Left hindlimb (tissue), 1 donor: ENCODE measurements at regions not wholly inside any gene's neighbourhood (a gene's known extent, or its start where the extent isn't known, plus 50 kb on each side); places are given as distances from the start of the nearest gene placed in this dataset.

Experiments used
- DNase-seq: peaks from one replicate; pipeline ENCODE4 v3.0.0-alpha.2; 2018

DNA sequence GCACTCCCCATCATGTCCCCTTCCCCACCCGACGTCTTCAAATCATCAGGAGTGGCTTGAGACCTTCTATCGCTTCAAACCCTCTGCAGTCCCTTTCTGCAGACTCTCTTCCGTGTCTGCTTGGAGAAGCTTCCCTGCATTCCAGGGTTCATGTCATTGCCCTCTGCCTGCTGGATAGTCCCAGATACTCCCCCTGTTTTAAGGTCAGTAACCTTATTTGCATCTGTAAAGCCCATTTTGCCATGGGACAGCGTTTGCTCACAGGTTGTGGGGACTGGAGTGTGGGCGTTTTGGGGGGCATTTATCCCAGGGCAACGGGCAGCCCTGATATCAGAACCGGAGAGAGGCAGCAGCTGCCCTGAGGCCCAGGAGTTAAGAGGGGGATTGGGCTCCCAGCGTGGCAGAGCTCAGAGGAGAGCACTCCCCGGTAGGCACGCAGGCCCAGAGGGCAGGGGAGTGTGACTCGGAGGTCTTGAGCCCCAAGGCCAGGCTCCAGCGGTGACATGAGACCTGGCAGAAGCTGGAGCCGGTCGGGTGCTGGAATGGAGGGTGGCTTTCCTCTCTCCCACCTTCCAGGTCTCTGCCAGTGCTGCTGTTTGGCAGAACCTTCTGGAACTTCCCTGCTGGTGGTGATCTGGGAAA lies 73.8 kb downstream of the RTP5 start:
- DNase-seq = no peak

DNA sequence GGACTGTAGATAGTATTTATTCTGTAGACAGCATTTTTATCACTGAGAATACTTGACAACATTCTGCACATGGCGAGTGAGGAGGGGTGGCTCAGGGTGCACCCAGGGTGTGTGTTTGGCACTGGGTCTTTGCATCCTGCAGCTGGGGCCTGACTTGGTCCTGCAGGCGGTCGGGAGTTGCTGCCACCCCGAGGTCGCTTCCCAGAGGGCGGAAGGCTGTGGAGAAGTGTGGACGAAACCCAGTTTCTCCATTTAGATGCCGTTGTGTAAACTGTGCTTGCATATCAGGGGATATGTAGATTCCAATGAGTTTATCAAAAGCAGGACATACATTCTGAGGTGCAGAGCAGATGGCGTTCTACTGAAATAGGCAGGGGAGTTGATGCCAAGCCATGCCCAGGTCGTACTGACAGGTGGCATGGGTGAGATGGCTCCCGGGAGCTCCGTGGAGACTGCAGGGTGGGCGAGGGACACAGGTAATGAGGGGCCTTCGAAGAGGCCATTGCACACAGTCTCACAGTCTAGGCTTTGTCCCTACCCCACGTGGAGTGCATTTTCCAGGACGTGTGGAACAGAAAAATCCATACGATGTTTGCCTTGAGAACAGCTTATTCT lies 74.5 kb downstream of the RTP5 start:
- no peak for DNase-seq

DNA sequence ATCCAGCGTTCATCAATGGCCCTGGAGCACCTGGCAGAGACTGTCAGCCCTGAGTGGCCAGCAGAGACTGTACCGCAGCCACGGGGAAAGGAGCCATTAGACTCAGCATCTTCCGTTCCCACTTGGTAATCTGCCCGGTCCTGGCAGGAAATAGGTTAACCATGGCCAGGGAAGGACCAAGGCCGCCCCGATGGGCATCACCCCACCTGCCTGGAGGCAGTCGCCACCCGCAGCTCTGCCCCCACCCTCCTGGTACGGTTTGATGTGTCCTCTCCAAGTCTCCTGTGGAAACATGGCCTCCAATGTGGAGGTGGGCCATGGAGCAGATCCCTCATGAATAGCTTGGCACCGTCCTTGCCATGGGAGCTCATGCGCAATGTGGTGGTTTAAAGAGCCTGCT lies 75.3 kb downstream of the RTP5 start:
- no peak for DNase-seq

DNA sequence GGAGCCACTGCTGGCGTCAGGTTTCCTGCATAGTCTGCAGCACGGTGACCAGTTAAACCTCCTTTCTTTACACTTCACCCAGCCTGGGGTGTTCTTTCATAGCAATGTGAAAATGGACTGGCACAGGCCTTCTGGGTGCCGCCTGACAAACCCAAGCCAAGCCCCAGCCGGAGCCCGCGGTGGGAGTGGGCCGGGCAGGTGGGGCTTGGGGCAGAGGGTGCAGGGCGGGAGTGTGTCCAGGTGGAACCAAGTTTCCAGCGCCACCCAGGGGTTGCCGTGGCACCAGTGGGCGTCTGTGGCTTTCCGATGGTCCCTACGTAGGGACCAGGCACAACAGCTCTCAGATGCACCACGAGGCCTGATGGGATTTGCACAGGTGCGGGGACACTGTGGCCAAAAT lies 75.8 kb downstream of the RTP5 start:
- DNase-seq = no peak

DNA sequence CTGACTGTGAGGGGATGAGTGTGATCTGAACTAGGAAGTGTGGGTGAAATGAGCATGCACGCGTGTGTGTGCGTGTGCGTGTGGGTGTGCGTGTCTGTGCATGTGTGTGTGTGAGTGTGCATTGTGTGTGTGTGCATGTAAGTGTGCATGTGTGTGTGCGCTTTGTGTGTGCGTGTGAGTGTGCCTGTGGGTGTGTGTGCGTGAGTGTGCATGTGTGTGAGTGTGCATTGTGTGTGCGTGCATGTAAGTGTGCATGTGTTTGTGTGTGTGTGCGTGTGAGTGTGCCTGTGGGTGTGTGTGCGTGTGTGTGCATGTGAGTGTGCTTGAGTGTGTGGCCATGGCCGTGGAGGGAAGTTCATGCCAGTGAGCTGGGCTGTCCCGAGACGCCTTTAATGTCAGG lies 76.3 kb downstream of the RTP5 start:
- no peak for DNase-seq

DNA sequence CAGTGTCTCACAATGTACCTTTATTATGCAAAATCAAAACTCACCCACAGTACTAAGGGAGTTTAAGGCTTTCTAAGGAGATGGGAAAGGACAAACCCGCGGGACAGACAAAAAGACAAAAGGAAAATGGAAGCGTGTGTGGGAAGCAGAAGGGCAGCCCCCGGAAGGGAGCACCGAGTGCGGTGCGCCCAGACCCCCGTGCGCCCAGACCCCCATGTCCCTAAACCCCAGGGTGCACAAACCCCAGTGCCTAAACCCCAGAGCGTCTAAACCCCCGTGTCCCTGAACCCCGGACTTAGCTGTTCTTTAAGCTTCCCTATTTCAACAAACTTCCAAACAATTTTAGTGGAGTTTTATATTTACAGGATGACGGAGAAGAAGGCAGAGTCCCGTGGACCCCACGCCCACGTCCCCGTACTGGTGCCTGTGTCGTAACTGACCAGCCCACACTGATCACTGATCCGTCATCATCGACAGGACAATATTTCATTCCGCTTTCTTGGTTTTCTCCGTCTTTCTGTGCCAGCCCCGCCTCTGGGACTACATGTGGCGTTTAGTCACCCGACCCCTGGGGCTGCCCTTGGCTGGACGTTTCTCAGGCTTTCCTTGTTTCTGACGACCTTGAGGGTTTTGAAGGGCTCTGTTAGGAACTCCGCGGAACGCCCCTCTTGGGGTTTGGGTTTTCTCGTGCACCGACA lies 76.9 kb downstream of the RTP5 start:
- DNase-seq = no peak

DNA sequence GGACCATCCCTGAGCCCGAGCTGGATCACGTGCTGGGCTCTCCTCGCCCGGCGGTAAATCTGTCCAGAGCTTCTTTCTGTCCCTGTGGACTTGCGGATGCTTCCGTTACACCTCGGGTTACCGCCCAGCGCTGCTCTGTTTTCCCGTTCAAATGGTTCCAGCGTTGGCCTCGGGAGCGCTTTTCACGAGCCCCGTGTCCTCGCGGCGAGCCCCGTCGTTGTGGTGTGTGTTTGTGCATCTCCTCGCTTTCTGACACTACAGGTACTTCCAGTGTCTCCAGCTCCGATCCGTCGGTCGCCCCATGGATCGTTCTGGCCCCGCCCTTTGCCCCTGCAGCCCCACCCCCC lies 77.4 kb downstream of the RTP5 start:
- DNase-seq = no peak

DNA sequence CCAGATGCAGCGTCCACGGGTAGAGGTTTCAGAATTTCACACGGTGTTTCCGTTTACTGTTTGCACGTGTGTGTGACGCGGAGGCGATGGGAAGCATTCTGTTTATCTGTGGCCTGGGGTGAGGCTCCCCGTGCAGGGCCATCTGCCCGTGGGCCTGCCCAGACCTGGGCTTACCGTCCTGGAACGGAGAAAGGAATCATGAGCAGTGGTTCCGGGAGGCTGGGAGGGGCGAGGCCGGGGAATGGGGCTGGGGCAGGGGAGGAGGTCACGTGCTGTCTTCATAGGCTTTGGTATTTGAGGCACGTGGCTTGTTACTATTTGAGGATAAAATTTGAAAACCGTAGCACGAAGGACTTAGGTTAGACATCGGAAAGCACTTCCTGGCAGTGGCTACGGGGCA lies 77.9 kb downstream of the RTP5 start:
- no peak for DNase-seq

DNA sequence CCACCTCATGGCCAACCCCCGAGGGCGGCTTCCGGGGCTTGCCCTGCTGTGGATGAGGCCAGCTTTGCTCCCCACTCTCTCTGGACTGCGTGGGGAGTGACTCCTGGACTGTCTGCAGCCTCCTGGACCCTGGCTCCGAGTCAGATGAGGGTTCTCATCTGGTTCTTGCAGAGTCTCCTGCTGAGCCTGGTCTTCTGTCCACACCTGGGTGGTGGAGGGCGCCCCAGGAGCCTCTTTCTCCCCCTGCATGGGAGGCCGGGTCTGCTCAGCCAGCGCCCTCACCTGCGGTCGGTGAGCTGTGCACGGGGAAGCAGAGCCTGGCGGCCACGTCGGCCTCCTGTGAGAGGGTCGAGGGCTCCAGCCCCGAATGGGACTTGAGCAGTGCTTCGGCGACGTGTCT lies 78.3 kb downstream of the RTP5 start:
- no peak for DNase-seq

DNA sequence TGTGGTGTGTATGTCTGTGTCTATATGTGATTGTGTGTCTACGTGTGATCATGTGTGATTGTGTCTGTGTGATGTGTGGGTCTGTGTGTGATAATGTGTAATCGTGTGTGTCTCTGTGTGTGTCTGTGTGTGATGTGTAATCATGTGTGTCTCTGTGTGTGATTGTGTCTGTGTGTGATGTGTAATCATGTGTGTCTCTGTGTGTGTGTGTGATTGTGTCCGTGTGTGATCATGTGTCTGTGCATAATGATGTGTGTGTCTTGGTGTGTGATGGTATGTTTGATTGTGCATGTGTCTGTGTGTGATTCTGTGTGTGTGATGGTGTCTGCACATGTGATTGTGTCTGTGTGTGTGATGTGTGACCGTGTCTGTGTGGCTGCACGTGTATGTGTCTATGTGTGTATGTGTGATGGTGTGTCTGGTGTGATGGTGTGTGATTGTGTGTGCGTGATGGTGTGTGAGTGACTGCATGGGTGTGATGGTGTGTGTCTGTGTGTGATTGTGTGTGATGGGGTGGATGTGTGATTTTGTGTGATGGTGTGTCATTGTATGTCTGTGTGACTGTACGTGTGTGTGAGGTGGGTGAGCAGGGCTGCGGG lies 78.9 kb downstream of the RTP5 start:
- DNase-seq = no peak

DNA sequence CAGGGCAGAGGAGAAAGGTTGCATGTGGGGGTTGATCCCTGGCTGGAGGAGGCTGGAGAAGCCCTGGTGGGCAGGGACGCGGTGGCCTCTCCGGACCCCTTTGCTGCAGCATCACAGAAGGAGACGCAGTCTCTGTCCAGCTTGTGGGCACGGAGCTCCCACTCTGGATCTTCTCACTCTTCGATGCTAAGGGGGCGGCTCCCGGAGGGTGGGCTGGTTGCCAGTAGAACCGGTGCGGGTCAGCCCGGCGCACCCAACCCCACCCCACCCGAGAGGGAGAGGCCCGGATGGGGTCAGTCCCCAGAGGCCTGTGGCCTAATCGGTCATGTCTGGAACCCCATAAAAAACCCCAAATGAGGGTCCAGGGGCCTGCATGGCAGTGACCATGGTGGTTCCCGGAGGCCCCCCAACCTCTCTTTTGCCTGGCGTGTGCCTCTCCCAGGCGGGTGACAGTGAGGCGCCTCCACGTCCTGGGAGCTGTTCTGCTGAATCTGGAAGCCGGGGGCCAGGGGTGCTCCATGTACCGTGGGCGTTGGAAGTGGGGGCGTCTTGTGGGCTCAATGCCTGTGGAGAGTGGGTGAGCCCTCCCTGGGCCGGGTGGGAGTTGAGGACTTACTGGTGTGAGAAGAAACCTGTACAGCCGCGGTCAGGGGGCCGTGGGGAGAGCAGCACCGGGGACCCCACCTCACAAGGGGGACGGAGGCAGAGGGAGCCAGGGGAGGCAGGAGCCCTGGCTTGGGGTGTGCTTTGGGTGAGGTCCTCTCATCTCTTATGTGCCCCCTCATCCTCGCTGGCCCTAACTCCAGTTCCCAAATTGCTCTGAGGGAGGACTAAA lies 79.6 kb downstream of the RTP5 start:
- DNase-seq = no peak

DNA sequence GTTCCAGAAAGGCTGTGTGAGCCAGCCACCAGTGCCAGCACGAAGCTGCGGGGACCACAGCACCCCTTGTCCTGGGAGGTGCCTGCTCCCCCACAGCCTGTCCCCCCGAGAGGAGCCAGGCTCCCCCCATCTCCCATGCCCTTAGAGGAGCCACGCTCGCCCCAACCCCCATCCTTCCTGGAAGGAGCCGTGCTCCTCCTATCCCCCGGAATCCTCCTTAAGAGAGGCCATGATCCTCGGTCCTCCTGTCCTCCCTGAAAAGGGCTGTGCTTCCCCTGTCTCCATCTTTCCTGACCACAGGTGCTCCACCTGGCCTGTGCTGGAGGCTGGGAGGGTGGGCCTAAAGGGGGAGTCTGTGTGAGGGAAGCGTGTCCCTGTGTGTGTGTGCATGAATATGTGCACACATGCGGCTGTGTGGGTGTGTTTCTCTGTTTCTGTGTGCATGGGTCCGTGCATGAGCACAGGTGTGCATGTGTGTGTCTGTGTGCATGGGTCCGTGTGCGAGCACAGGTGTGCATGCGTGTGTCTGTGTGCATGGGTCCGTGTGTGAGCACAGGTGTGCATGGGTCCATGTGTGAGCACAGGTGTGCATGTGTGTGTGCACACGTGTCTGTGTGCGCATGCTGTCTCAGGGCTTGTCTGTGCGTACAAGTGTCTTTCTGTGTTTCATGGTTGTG lies 80.3 kb downstream of the RTP5 start:
- DNase-seq = no peak

DNA sequence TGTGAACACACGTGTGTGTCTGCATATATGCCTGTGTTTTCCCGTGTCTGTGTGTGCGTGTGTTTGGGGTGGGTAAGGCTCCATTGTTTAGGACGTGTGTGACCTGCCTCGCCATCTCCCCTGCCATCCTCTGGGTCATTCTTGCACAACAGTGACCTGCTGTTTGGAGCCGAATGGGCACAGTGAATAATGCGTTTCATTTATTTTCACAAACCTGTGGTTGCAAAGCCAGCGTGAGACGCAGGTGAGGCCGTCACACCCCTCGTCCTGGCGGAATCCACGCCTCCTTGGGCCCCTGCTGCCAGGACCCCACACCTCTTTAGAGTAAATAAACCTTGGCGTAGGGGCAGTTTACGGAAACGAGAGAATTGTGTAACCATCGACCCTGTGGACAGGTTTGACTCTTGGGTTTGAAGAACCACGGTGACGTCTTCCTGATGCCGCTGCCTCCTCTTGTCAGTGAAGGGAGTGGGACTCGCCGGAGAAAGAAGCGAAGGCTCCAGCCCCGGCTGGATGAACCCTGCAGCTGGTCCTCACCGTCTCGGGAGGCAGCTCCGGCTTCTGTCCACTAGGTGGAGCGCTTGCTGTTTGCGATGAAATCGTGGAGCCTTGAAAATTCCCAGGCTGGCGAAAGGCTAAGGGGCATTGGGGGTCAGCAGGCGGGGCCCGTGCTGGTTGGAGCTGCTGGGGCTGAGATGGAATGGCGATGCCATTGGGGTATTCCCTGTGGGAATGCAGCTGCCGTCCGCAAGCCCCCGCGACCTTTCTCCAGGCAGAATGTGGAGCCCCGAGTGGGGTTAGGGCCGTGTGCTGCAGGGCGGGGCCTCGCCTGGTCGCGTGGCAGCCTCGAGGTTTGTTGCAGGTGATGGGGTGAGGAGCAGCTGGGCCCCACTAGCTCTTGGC lies 81.1 kb downstream of the RTP5 start:
- peak; percentile 70 for DNase-seq

DNA sequence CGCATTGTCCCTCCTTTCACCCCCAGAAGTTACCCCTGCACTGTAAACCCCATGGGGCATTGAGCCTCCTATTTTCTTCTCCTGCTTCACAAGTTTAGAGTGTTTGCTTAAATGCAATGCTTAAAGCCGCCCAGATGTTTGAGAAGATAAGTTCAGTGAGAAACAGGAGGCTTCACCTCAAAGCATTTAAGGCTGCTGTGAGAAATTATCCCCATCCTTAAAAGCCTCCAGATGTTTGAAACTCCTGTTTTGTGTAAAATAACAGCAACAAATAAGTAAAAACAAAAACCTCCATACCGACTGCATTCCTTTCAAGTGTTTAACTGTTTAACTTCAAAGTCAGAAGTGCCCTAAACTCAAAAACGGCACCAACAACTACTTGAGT lies 81.8 kb downstream of the RTP5 start:
- DNase-seq = no peak

DNA sequence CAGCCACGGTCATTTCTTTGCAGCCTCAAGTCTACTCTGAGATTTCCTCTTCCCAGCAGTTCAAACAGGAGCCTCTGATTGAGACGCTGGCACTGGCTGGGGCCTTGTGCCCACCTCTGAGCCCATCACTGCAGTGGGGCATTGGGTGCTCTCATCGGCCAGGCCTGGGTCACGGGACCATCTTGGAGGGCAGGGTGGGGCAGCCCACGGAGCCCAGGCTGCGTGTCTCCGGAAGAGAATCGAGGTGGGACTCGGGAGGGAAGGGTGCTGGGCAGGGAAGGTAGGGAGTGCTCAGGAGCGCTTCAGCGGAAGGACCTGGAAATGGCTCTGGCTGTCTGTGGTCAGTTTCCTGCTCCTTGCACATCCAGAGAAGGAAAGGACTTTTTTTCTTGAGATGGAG lies 82.4 kb downstream of the RTP5 start:
- DNase-seq = no peak

DNA sequence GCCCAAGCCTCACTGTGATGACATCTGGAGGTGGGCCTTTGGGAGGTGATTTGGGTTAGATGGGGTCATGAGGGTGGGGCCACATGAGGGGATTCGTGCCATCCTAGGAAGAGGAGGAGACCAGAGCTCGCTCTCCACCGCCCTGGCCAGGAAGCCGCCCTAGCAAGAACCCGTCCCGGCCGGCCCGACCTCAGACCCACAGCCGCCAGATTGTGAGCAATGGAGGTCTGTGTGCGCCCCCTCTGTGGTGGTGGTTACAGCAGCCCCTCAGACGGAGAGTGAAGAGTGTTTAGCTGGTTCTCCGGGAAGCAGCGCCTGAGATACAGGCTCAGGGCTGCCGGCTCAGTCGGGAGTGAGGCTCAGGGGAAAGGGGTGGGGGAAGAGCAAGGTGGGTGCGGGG lies 83.3 kb downstream of the RTP5 start:
- DNase-seq = no peak

DNA sequence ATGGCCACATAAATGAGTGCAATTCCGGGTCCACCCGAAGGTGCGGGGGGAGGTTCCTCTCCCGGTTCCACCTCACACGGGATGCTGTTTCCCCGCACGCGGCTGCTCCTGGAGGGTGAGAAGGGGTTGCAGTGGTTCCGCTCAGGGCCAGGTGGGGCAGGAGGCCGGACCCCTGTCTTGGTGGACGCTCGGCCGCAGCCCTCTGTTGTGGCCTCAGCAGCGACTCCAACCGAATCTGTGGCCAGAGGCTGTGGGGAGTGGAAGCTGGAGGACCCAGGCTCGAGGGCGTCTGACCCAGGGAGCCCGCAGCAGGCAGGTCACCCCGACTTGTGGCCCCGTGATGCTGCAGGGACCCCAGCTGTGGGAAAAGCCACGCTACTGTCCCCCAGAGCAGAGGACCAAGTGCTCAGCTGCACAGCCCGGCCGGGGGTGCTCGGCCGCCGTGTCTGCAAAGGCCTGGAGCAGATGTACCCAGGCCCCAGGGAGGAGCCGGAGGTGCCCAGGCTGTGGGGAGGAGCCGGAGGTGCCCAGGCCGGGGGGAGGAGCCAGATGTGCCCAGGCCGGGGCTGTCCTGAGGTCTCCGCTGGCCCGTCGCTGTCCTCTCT lies 83.9 kb downstream of the RTP5 start:
- DNase-seq = no peak

DNA sequence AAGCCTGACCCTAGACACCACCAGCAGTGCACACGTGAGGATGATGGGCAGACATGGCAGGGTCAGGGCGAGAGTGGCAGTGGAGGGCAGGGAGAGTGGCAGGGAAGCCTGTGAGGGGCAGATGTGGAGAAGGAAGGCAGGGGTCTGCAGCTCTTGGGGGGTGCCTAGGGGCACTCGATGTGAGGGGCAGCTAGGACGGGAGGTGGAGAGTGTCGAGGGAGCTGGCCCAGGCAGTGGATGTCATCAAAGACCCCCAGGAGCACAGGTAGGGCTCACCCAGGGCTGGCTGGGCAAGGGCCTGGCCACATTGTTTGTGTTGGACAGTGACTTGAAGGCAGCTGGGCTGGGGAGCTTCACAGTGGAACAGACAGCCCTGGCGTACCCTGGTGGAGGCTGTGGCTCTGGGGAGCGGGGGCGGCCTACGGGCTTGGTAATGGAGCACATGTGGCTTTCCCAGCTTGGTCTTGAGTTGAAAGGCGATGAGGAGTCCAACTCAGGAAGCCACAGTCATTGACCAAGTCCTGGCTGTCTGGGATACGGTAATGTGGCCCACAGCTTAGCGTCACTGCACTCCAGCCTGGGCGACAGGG lies 87.1 kb downstream of the RTP5 start:
- DNase-seq = no peak

DNA sequence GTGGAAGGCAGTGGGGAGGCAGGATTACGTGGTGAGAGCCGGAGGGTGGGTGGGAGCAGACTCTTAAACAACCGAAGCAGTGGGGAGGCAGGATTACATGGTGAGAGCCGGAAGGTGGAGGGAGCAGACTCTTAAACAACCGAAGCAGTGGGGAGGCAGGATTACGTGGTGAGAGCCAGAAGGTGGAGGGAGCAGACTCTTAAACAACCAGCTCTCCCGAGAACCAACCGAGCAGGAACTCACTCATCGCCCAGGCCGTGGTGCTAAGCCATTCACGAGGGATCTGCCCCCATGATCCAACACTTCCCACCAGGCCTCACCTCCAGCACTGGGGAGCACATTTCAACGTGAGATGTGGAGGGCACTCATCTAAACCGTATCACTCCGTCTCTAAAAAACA lies 87.7 kb downstream of the RTP5 start:
- no peak for DNase-seq

DNA sequence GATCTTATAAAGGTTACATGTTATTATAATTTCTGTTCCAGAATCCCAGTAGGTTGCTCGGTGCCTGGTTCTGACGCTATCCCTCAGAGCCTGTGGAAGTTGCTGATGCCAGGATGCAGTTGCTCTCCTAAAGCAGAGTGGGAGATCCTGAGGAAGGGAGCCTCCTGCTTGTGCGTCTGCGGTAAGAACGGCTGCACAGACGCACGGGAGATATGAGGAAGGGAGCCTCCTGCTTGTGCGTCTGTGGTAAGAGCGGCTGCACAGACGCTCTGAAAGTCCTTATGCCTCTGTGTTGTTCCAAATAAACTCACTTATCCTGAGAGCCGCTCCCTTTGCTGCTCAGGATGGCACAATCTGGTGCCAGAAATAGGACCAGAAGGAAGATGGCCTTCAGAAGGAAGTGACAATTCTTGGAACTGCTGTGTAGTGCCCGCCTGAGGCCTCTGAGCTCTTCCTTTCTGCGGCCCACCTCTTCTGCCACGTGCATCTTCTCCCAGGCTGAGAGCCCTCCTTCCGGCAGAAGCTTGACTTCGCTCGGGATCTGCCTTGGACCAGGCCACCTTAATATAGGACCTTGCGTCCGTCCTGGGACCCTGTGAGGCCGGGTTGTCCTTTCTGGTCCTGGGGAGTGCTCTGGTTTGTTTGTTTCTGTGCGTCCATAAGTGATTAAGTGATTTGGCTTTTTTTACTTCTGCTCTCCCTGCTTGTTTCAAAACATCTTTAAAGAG lies 89.5 kb downstream of the RTP5 start:
- DNase-seq = no peak
